Epithelial cell of prostate (primary cell): ENCODE measurements at regions not wholly inside any gene's neighbourhood (a gene's known extent, or its start where the extent isn't known, plus 50 kb on each side); places are given as distances from the start of the nearest gene placed in this dataset.
A peak's percentile ranks its signal among the peaks of the same experiment; 100 is the strongest.
"Not testable (repeated sequence)": the region's sequence is repeated elsewhere in the genome, so short reads cannot be mapped to it uniquely, and the experiment has no call there.

Experiments used
- DNase-seq: peaks from one replicate; pipeline ENCODE4 v3.0.0-alpha.2; 2011; ENCODE audit warnings: low read depth, low spot score
- H3K27ac ChIP-seq: fragments of 450-650 bp; 2 replicates; pipeline ENCODE4 v1.5.1; 2017; ENCODE audit warnings: mild to moderate bottlenecking

GRCh38 chr2:5019324-5019723 lies 672.9 kb upstream of the SOX11 start:
- H3K27ac ChIP-seq = no peak overlapping the region
- no peak for DNase-seq

GRCh38 chr2:5020116-5020875 lies 671.9 kb upstream of the SOX11 start:
- DNase-seq = no peak
- no peak overlapping the region for H3K27ac ChIP-seq

GRCh38 chr2:5021136-5021535 lies 671.0 kb upstream of the SOX11 start:
- DNase-seq = no peak

GRCh38 chr2:5022061-5022460 lies 670.1 kb upstream of the SOX11 start:
- no peak overlapping the region for H3K27ac ChIP-seq
- no peak for DNase-seq

More at GRCh38 chr2:5021136-5021535, 671.0 kb upstream of the SOX11 start:
- no peak overlapping the region for H3K27ac ChIP-seq

GRCh38 chr2:5022708-5023635 lies 669.2 kb upstream of the SOX11 start:
- DNase-seq, H3K27ac ChIP-seq: not testable (repeated sequence)

GRCh38 chr2:5026571-5027234 lies 665.5 kb upstream of the SOX11 start:
- DNase-seq = no peak
- no peak overlapping the region for H3K27ac ChIP-seq

- H3K27ac ChIP-seq = no peak overlapping the region
- DNase-seq = no peak
Observed at GRCh38 chr2:5035057-5035488, 657.1 kb upstream of the SOX11 start.

- H3K27ac ChIP-seq = no peak overlapping the region
- DNase-seq = no peak
Observed at GRCh38 chr2:5036256-5036655, 655.9 kb upstream of the SOX11 start.

GRCh38 chr2:5039241-5039975 lies 652.8 kb upstream of the SOX11 start:
- DNase-seq = no peak
- no peak overlapping the region for H3K27ac ChIP-seq

- H3K27ac ChIP-seq = no peak overlapping the region
Observed at GRCh38 chr2:5040571-5040970, 651.6 kb upstream of the SOX11 start.

GRCh38 chr2:5041501-5041900 lies 650.7 kb upstream of the SOX11 start:
- DNase-seq = no peak
- no peak overlapping the region for H3K27ac ChIP-seq

More at GRCh38 chr2:5040571-5040970, 651.6 kb upstream of the SOX11 start:
- no peak for DNase-seq

- no peak overlapping the region for H3K27ac ChIP-seq
- no peak for DNase-seq
Observed at GRCh38 chr2:5042666-5043440, 649.3 kb upstream of the SOX11 start.

GRCh38 chr2:5051300-5051699 lies 640.9 kb upstream of the SOX11 start:
- DNase-seq = no peak
- no peak overlapping the region for H3K27ac ChIP-seq

- H3K27ac ChIP-seq = no peak overlapping the region
- DNase-seq = no peak
Observed at GRCh38 chr2:5052905-5053304, 639.3 kb upstream of the SOX11 start.

- no peak for DNase-seq
- H3K27ac ChIP-seq = no peak overlapping the region
Observed at GRCh38 chr2:5057891-5058351, 634.3 kb upstream of the SOX11 start.

GRCh38 chr2:5060956-5061355 lies 631.2 kb upstream of the SOX11 start:
- no peak for DNase-seq
- no peak overlapping the region for H3K27ac ChIP-seq

GRCh38 chr2:5064687-5065086 lies 627.5 kb upstream of the SOX11 start:
- DNase-seq = no peak
- no peak overlapping the region for H3K27ac ChIP-seq

GRCh38 chr2:5067816-5068215 lies 624.4 kb upstream of the SOX11 start:
- DNase-seq = no peak
- H3K27ac ChIP-seq = no peak overlapping the region

- H3K27ac ChIP-seq = no peak overlapping the region
- DNase-seq = peak; percentile 16
Observed at GRCh38 chr2:5070257-5070656, 621.9 kb upstream of the SOX11 start.
